GM21737 (cell line): ENCODE measurements at regions not wholly inside any gene's neighbourhood (a gene's known extent, or its start where the extent isn't known, plus 50 kb on each side); places are given as distances from the start of the nearest gene placed in this dataset.

Experiments
- ATAC-seq: cut with Tn5 transposase; IDR thresholded peaks from one replicate; pipeline ENCODE4 v1.9.1; 2021; ENCODE audit warnings: mild to moderate bottlenecking, moderate library complexity; ENCODE audit not compliant: unreplicated experiment

DNA sequence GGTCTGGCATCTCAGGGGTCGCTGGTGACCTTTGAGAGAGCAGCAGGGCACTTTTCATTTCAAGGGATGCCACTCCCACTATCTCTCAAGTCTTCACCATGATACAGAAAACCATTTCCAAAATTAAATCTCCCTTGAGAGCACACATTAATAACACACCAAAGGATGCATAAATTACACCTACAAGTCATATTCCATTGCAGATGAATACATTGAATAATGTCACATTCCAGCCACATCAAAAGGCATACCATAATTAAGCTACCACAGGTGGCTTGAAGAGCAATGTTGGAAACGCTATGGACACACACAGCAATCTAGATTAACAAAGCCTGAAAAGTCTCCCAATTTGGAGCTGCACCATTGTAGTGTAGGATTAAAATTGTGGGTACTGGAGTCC is 353.3 kb upstream of the ZMIZ1 start:
- ATAC-seq = no peak

DNA sequence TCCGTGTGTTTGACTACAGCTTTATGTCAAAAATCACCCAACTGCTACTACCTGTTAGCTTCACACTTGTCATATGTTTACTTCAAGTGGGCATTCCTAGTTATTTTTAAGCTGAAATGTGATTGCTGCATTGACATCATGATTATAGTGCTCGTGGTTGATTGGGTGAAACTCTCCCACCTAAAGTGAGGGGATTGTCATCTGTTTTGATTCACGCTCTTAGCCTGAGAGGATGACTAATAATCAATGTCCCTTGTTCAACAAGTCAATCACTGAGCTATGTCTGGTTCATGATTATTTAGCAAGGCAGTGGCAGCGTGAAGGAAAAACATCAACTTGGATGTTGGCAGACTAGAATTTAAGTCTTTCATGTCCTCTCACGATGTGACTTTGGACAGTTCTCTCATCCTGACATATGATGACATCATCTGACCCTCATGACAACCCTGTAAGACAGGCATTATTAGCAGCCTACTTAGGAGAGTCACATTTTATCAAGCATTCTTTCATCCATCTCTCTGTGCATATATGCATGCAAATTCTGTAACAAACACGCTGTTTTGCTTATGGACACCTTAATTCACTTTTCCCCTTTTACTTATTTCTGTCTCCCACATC is 352.6 kb upstream of the ZMIZ1 start:
- no peak for ATAC-seq

DNA sequence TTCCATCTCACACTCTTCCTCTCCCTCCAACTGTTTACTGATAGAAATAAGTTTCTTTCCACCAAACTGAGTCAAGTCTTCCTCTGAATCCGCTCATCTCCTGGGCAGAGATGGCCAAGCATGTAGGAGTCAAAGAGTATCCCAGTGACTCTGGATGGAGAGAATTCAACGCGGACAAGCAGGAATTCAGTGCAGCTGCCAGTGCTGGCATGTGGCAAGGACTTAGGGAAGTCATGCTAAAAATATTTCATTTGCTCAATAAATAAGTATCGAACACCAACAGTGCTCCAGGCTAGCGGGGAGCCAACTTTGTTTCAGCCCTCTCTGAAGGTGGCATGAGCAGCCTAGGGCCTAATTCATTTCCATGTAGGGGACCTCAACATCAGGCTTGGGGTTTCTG is 351.6 kb upstream of the ZMIZ1 start:
- ATAC-seq = no peak

DNA sequence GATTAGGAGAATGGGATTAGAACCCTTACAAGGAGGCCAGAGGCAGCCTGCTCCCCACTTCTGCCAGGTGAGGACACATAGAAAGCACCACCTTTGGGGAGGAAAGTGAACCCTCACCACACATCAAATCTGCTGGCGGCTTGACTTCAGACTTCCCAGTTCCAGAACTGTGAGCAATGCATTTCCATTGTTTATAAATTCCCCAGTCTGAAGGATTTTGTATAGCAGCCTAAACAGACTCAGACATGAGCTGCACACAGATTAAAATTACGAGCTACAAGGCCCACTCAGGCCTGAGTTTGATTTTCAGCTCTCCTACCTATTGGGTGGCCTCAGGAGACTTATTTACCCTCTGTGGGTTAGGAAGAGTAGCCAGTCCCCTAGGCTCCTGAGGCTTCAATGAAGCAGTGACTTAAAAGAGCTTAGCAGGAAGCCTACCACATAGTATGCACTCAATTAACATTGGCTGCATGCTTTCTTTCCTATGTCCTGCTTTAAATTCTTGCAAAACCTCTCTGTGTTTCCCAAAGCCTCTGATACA is 350.7 kb upstream of the ZMIZ1 start:
- no peak for ATAC-seq

DNA sequence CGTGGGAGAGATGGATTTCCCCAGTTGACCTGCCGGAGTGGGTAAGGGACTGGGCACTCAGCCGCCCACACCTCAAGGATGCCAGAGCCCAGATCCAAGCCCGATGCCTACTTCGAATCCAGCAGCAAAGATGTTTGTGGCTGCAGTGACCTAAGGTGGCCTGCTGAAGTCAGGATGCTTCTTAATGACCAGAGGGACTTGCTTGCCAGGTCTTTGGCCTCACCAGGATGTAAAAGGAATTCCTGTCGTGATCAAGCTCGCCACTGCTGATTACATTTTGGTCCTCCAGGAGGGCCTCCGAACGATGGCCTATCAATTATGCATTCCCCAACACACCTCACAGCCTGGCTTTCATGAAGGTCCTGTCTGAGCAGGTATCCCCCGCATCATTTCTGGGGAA is 349.5 kb upstream of the ZMIZ1 start:
- ATAC-seq = no peak

DNA sequence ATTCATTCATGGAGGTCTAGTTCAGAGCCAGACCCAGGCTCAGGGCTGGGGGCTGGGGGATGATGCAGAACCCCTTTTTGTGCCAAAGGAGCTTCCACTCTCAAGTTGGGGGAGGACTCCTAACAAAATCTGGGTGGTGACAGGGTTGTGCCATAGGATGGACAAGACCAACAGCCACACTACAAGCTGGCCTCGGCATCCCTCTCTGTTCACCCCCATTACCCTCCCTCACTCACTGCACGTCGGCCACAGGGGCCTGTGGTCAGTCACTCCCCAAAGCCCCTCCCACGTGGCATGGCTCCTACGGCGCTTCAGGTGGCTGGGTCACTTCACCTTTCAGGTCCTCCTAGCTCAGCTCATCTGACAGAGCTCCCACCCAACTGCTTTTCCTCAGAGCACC is 348.7 kb upstream of the ZMIZ1 start:
- ATAC-seq = no peak

DNA sequence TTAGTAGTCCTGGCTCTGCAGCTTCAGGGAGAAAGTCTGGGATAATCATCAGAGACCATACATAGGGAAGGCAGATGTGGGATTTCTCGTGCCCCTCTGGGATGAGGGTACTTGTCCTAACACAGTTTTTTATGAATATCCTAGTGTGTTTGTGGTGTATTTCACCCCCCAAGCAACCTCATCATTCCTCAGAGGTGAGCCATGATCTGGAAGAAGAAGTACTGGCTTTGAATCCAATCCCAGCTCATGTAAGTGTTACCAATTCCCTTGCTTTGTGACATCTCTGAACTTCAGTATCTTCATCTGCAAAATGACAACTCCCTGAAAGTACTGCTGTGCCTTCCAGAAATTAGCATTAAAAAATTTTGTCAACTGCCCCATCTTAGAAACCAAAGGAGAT is 347.5 kb upstream of the ZMIZ1 start:
- no peak for ATAC-seq

DNA sequence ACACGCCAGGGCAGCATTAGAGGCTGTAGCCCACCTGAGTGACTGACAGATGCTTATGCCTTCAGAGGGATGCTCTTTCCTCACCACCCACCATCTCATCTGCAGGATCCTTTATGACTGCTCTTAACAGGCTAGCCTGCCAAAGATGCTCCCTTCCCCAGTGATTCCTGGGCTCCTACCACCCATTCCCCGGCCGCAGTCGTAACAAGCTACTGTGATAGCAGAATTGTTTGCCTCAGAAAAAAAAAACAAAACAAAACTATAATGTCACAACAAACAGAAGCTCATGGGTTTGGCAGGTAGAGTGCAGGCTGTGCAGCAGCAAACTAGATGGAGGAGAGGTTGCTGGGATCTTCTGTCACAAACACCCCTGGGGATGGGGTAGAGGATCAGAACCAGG is 343.9 kb upstream of the ZMIZ1 start:
- ATAC-seq = no peak

DNA sequence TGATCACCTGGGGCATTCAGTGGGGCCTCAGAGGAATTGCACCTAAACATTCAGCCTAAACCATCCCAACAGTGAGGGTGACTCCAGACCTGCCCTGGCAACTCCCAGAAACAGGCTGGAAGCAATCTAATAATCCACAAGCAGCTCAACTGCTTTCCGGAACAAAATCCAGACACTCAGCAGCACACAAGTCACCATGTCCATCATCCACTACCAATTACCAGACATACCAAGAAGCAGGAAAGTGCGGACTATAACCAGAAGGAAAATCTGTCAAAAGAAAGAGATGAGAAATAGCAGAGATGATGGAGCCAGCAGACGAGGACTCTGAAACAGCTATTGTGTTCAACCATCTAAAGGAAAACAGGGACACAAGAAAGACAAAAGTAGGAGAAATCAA is 342.6 kb upstream of the ZMIZ1 start:
- no peak for ATAC-seq

DNA sequence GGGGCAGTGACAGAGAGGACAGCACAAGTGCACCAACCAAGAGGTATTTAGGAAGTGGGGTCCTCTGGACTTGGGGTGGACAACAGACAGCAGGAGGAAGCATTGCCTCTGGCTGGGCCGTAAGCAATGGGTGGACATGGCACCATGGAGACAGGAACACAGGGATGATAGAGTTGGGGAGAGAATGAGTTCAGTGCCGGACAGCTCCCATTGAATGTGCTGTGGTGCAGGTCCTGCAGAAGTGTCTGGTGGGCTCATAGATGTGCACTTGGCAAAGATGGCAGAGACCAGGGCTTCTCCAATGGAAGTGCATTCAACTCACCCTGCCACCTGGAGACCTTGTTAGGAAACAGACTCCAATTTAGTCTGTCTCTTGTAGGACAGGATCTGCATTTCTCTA is 341.5 kb upstream of the ZMIZ1 start:
- no peak for ATAC-seq

DNA sequence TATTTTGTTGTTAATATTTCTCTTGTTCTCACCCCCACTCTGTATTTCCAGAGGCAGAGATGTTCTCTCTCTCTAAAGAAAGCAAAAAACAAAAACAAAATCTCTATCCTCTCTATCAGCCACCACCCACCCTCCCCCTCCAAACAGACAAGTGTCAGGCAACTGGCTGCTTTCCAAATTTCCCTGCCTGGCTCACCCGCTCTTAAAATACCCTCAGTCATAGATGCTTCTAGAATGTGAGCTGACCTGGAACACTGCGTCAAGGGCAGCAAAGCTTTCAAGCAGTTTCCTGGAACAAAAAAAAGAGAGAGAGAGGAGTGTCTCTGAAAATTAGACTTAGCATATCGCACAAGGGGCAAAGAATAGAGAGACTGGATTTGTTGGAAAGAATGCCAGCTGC is 341.0 kb upstream of the ZMIZ1 start:
- no peak for ATAC-seq

DNA sequence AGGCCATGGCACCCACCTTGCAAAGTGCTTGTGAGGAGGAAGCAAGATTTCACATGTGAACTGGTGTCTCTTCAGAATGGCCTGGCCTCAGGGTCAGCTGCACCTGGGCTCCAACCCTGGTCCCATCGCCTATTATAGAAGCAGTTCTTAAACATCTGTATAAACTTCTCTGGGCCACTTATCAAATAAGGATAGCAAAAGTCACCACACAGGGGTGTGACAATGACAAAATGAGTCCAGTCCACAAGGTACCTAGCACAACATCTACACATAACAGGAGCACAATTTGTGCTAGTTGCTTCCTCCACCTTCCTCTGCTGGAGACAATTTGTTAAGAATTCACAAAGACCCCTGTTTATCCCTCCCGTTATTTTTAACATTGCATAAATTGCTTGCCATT is 340.6 kb upstream of the ZMIZ1 start:
- no peak for ATAC-seq

DNA sequence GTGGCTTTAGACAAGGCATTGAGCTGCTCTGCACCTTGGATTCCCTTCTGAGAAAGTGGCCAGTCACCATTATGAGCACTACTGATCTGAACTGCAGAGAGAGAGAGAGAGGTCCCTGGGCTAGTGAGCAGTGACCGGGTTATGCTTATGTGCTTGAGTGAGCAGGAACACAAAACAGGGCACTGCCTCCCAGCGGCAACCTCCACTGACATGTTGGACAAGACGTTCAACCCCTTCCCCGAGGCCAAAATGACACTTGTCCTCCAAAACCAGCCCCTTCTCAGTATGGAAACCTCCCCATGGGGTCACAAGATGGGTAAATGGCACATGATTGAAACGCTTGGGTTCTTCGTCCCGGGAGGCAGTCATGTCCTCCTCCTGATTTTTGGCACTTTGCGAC is 339.4 kb upstream of the ZMIZ1 start:
- no peak for ATAC-seq

DNA sequence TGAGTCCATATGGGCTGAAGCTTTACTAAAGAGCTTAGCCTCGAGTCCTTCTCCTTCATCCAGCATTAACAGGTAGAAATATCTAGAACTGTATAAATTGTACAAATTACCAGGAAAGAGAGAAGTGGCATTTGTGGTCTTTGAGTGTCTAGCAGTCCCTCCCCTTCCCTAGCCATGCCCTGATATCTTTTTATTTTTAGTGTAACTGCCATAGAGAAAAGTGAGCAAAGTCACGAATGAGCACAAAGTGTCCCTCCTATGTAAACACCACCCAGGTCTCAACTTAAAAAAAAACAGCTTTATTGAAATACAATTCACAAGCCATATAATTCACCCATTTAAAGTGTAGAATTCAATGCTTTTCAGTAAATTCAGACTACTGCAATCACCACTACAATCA is 339.0 kb upstream of the ZMIZ1 start:
- ATAC-seq = no peak

DNA sequence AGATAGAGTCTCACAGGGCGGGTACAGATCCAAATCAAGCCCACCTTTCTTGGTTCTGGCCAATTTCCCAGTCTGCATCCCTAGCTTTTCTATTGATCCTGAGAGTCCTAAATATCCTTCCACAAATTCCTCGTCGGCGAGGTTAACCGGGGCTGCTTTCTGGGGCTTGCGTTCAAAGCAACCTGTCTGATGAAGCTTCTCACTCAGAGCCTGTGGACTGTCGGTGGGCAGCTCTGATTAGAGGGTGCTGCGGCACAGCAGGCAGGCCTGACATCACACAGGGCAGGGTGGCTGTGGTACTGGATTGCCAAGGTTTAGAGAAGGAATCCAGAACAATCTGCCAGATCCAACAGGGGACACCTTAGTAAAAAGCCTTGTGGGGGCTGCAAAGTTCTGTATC is 338.0 kb upstream of the ZMIZ1 start:
- no peak for ATAC-seq

DNA sequence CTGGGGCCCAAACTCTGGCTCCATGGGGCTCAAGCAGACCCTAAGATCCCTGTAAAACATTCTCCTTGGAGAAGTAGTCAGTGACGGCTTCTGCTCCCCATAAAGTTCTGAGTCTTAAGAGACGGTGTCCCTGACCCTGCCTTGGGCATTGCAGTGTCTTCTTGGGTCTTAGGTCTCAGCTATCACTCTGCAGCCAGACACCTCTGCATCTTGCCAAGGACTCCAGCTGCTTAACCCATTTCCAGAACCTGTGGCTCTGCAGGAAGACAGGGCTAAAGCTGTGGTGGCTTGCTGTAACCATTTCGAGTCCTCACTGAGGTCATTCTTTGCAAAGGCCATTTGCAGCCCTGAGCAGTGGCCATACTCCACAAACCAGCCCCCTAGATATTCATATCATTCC is 337.1 kb upstream of the ZMIZ1 start:
- no peak for ATAC-seq

DNA sequence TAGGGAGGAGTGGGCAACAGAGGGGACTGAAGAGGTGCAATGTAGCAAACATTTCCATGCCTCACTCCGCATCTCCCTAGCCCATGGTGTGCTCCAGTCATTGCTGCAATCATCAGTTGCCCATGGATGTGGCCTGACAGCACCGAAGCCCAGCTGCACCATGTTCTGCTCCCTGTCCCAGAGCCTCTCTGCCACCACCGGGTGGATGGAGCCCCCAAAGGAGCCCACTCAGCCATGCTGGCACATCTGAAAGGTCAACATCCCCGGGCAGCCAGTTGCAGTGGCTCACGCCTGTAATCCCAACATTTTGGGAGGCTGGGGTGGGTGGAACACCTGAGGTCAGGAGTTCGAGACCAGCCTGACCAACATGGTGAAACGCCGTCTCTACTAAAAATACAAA is 336.4 kb upstream of the ZMIZ1 start:
- no peak for ATAC-seq

DNA sequence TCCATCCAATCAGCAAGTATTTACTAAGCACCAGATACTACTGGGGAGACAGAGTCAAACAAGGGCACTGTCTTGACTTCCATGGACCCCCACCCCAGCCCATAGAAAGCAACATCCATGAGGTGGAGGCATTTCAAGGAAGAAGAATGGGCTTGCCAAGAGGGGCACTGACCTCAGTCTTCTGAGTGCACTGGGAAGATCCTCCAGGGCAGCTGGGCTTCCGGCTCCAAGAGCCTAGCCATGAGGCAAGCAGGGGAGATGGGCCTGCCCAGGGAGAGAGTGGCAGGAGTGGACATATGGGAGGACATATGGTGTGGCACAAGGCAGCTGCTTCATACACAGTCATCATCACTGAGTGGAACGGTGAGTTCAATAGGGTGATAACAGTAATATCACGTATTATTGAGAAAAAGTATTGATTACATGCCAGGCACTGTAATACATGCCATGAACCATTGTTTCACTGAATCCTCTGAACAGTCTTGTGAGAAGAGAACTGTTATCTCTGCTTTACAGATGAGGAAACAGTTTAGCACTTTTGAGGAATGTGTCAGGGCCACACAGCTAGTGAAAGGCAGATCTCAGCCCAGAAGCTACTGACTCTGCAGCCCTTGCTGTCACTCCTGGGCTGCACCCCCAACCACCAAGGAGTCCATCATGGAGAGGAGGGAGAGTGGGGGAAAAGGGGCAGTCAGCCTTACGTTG is 331.7 kb upstream of the ZMIZ1 start:
- ATAC-seq = no peak

DNA sequence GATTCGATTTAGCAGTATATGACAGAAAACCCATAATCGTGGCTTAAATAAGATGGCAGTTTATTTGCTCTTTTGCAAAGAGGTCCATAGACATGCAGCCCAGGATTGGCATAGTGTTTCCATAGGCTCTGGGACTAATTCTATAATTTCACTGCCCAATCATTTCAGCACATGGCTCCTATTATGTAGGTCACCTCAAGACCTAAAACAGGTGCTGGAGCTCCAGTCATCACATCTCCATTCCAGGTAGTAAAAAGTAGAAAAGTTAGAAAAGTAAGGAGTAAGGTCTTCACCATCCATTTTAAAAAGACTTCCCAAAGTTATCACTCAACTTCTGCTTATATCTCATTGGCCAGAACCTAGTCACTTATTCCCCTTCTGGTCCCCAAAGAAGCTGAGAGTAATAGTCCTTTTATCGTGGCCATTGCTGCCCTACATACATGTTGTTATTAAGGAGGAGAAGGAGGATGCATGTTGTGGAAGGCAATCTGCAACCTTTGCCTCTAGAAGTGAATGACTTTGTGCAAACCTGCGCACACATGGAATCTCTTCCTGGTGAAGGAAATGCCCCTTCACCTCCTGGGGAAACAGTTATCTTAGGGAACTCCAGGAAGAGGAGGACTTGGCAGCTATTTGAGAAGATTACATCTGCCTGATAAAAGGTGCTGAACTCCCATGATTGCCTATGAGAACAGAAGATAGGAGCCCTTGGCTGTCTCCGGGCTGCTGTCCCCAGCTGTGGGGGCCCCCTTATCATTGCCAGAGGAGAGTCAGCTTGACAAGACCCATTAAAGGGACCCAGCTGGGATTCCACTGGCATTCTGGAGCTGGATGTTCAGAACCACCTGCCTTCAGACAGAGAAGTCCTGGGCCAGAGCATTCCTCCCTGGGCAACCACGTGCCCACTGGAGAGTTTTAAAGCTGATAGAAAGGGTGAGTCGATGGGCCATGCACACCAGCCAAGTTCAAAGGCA is 330.6 kb upstream of the ZMIZ1 start:
- ATAC-seq = no peak

DNA sequence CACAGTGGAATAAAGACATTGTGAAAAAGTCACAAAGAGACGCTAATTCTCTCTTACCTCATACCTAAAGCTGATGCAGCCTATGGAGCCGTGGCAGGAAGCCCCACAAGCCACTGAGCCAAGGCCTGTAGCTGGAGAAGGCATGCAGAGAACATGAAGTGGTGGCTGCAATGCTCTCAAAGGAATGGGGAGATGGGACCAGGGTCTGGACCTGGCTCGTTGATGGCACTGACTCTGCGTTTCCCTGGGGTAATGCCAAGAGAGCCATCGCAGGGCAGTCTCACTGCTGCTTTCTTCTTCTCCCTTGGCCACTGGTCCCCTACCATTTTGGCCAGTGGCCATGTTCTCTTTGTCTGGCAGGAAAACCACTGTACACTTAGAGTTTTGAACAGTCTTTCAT is 329.9 kb upstream of the ZMIZ1 start:
- no peak for ATAC-seq

DNA sequence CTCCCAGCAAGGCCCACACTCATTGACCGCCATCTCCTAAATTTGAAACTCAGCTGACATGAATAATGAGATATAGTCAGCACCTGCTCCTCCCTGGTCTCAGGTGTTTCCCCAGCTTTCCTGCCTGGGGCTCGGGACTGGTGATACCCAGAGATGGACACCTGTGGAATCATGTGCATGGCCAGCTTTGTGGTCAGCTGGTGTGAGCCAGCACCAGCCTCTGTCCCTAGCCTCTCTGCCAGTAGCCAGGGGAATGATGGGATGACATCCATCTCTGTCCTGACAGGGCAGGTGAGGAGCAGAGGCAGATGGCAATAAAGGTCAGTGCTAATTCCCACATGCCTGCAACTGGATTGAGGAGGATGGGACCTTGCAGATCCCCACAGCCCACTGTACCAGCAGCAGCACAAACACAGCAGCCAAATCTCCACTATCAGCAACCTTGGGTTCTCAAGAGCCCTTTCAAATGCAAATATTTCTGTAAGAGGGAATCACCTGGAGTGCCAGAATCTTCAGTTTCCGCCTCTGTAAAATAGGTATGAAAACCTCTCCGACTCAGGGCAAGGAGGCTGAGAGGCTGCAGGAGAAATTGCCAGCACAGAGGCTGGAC is 329.2 kb upstream of the ZMIZ1 start:
- ATAC-seq = no peak
